Osteocyte (in vitro differentiated cells): ENCODE measurements at regions not wholly inside any gene's neighbourhood (a gene's known extent, or its start where the extent isn't known, plus 50 kb on each side); places are given as distances from the start of the nearest gene placed in this dataset.

ENCODE experiments used
- DNase-seq: peaks from one replicate; pipeline ENCODE4 v3.0.0; 2021; ENCODE audit warnings: mixed read lengths; ENCODE audit not compliant: unreplicated experiment; ENCODE audit errors: extremely low spot score
- H3K27ac Mint-ChIP-seq: one replicate; pipeline ENCODE4 v1.8.0; 2021; ENCODE audit warnings: mild to moderate bottlenecking, mixed read lengths; ENCODE audit not compliant: unreplicated experiment
- H3K27me3 Mint-ChIP-seq: one replicate; pipeline ENCODE4 v1.8.0; 2021; ENCODE audit warnings: mixed read lengths; ENCODE audit not compliant: unreplicated experiment
- H3K36me3 Mint-ChIP-seq: one replicate; pipeline ENCODE4 v1.8.0; 2021; ENCODE audit warnings: mixed read lengths; ENCODE audit not compliant: unreplicated experiment
- H3K4me1 Mint-ChIP-seq: one replicate; pipeline ENCODE4 v1.8.0; 2021; ENCODE audit warnings: mixed read lengths; ENCODE audit not compliant: unreplicated experiment
- H3K4me3 Mint-ChIP-seq: one replicate; pipeline ENCODE4 v1.8.0; 2021; ENCODE audit warnings: mild to moderate bottlenecking, moderate library complexity, mixed read lengths; ENCODE audit not compliant: unreplicated experiment
- H3K9me3 Mint-ChIP-seq: one replicate; pipeline ENCODE4 v1.8.0; 2021; ENCODE audit warnings: mixed read lengths; ENCODE audit not compliant: unreplicated experiment
- CTCF ChIP-seq: fragments of 200-600 bp; sonication (generic); IDR thresholded peaks from 2 replicates; pipeline ENCODE4 v1.5.0; 2021; ENCODE audit warnings: antibody characterized with exemption, mild to moderate bottlenecking, moderate library complexity

GRCh38 chrX:39401483-39402110 is 600.3 kb downstream of the MID1IP1 start:
- no peak for TF ChIP-seq CTCF
- no peak for DNase-seq
- Mint-ChIP-seq H3K4me1 (no peaks in the 10 kb centered on the region), H3K4me3 (no peak overlapping the region), H3K27ac (no peak overlapping the region), H3K27me3 (peaks cover 6% of the 10 kb centered on the region), H3K36me3 (no peaks in the 10 kb centered on the region), H3K9me3 (peaks cover 5% of the 10 kb centered on the region)

- Mint-ChIP-seq H3K9me3 (peaks cover 5% of the 10 kb centered on the region), H3K4me3 (no peak overlapping the region), H3K4me1 (no peaks in the 10 kb centered on the region), H3K27me3 (peaks cover 6% of the 10 kb centered on the region), H3K36me3 (no peaks in the 10 kb centered on the region), H3K27ac (no peak overlapping the region)
- no peak for TF ChIP-seq CTCF
- no peak for DNase-seq
Observed at GRCh38 chrX:39402158-39402557, 600.9 kb downstream of the MID1IP1 start.

- no peak for DNase-seq
- no peaks in the 10 kb centered on the region for H3K4me1 Mint-ChIP-seq
- peaks cover 5% of the 10 kb centered on the region for H3K9me3 Mint-ChIP-seq
- TF ChIP-seq CTCF = no peak
- H3K36me3 Mint-ChIP-seq = no peaks in the 10 kb centered on the region
- no peak overlapping the region for H3K4me3 Mint-ChIP-seq
- H3K27ac Mint-ChIP-seq = no peak overlapping the region
- peaks cover 12% of the 10 kb centered on the region for H3K27me3 Mint-ChIP-seq
Observed at GRCh38 chrX:39406799-39407198, 605.5 kb downstream of the MID1IP1 start.

- H3K27me3 Mint-ChIP-seq = peaks cover 12% of the 10 kb centered on the region
- H3K27ac Mint-ChIP-seq = no peak overlapping the region
- H3K36me3 Mint-ChIP-seq = no peaks in the 10 kb centered on the region
- no peak overlapping the region for H3K4me3 Mint-ChIP-seq
- no peak for TF ChIP-seq CTCF
- peaks cover 9% of the 10 kb centered on the region for H3K9me3 Mint-ChIP-seq
- no peaks in the 10 kb centered on the region for H3K4me1 Mint-ChIP-seq
- DNase-seq = no peak
Observed at GRCh38 chrX:39409246-39409917, 608.1 kb downstream of the MID1IP1 start.

- no peak for TF ChIP-seq CTCF
- H3K4me1 Mint-ChIP-seq = no peaks in the 10 kb centered on the region
- no peak for DNase-seq
- H3K27me3 Mint-ChIP-seq = peaks cover 12% of the 10 kb centered on the region
- peaks cover 9% of the 10 kb centered on the region for H3K9me3 Mint-ChIP-seq
- H3K4me3 Mint-ChIP-seq = no peak overlapping the region
- H3K36me3 Mint-ChIP-seq = no peaks in the 10 kb centered on the region
- H3K27ac Mint-ChIP-seq = no peak overlapping the region
Observed at GRCh38 chrX:39414290-39414854, 613.1 kb downstream of the MID1IP1 start.
